OCI-LY7 (cell line): ENCODE measurements at regions not wholly inside any gene's neighbourhood (a gene's known extent, or its start where the extent isn't known, plus 50 kb on each side); places are given as distances from the start of the nearest gene placed in this dataset.

Source experiments
- BruUV-seq: library from RNA; stranded (reverse); fragments of 400-500 nt; replicated peaks from 2 replicates; lab custom pipeline; 2021; lab: Mats Ljungman, UMichigan
- CTCF ChIA-PET: fragments of 300-600 bp; sonication (Branson Sonifier 250); formaldehyde crosslinking; loops from one replicate; lab custom pipeline; 2022; ENCODE audit warnings: antibody characterized with exemption; ENCODE audit not compliant: unreplicated experiment; lab: Charles Lee
- POLR2A ChIA-PET: fragments of 300-600 bp; sonication (Branson Sonifier 250); formaldehyde crosslinking; loops from one replicate; lab custom pipeline; 2022; ENCODE audit warnings: antibody characterized with exemption; lab: Charles Lee
- DNase-seq: peaks from one replicate; pipeline ENCODE4 v3.0.0-alpha.2; 2015; ENCODE audit warnings: low spot score
- H2AFZ ChIP-seq: fragments of 200-600 bp; sonication (generic), shearing (Covaris generic); 2 replicates; pipeline ENCODE4 v1.6.1; 2014; ENCODE audit warnings: mild to moderate bottlenecking, antibody characterized with exemption, low read length, moderate library complexity
- H3K27ac ChIP-seq: fragments of 200-600 bp; sonication (generic); 2 replicates; pipeline ENCODE4 v1.5.1; 2014; ENCODE audit warnings: mixed run types, low read depth, mild to moderate bottlenecking, moderate library complexity, low read length, inconsistent platforms; ENCODE audit not compliant: poor library complexity, severe bottlenecking
- H3K36me3 ChIP-seq: fragments of 200-600 bp; sonication (generic); 2 replicates; pipeline ENCODE4 v1.6.1; 2014; ENCODE audit warnings: mild to moderate bottlenecking, antibody characterized with exemption, low read length, moderate library complexity, mixed read lengths; ENCODE audit not compliant: insufficient read depth
- H3K4me1 ChIP-seq: fragments of 200-600 bp; sonication (generic); 2 replicates; pipeline ENCODE4 v1.5.1; 2014; ENCODE audit warnings: mild to moderate bottlenecking, low read length; ENCODE audit not compliant: insufficient read depth, poor library complexity, severe bottlenecking
- H3K4me2 ChIP-seq: fragments of 200-600 bp; sonication (generic); 2 replicates; pipeline ENCODE4 v1.6.1; 2014; ENCODE audit warnings: mild to moderate bottlenecking, low read length
- H3K4me3 ChIP-seq: fragments of 200-600 bp; sonication (generic); 2 replicates; pipeline ENCODE4 v1.5.1; 2014; ENCODE audit warnings: mild to moderate bottlenecking, low read depth, low read length; ENCODE audit not compliant: poor library complexity, severe bottlenecking
- H3K79me2 ChIP-seq: fragments of 200-600 bp; sonication (generic); 2 replicates; pipeline ENCODE4 v1.6.1; 2016; ENCODE audit warnings: low read depth, mild to moderate bottlenecking, low read length, moderate library complexity, mixed read lengths; ENCODE audit not compliant: insufficient read depth
- H3K9me2 ChIP-seq: fragments of 200-600 bp; sonication (generic); 2 replicates; pipeline ENCODE4 v1.6.1; 2016; ENCODE audit warnings: mild to moderate bottlenecking, low read length, mixed read lengths; ENCODE audit not compliant: insufficient read depth
- H3K9me3 ChIP-seq: fragments of 200-600 bp; sonication (generic); 2 replicates; pipeline ENCODE4 v1.6.1; 2014; ENCODE audit warnings: mild to moderate bottlenecking, mixed run types, low read length, mixed read lengths
- H4K20me1 ChIP-seq: fragments of 200-600 bp; sonication (generic); 2 replicates; pipeline ENCODE4 v1.6.1; 2014; ENCODE audit warnings: mild to moderate bottlenecking, antibody characterized with exemption, low read length, moderate library complexity, mixed read lengths; ENCODE audit not compliant: insufficient read depth
- EZH2phosphoT487 ChIP-seq: fragments of 200-600 bp; sonication (generic); IDR thresholded peaks from 2 replicates; pipeline ENCODE4 v1.6.1; 2018; ENCODE audit warnings: low read depth, borderline replicate concordance, mild to moderate bottlenecking, mixed run types, antibody characterized with exemption, low read length, moderate library complexity, mixed read lengths
- intact Hi-C: fragments of 100-400 bp; cut with micrococcal nuclease; formaldehyde crosslinking; loops from one replicate; pipeline ENCODE4 v1.10.0; 2022; ENCODE audit not compliant: unreplicated experiment
- TF ChIP-seq, protein P1 (sequence below): fragments of 200-600 bp; sonication (generic); conservative IDR thresholded peaks from 2 replicates; pipeline ENCODE4 v1.5.1; 2014; ENCODE audit warnings: mild to moderate bottlenecking, antibody characterized with exemption, low read length, moderate library complexity, mixed read lengths

DNA sequence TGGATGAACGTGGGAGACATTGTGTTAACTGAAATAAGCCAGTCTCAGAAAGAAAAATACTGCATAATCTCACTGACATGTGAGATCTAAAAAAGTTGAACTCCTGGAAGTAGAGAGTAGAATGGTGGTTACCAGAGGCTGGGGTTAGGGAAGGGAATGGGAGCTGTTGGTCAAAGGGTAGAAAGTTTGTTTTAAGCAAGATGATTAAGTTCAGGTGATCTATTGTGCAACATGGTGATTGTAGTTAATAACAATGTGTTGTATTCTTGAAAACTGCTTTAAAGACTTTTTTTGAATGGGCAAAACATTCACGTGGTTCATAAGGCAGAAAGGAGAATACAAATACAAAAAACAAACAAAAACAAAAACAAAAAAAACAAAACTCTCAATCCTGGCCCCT lies 460.4 kb upstream of the TBX3 start:
- Histone ChIP-seq H3K36me3 (no peaks in the 10 kb centered on the region), H4K20me1 (no peaks in the 10 kb centered on the region), H3K9me3 (no peaks in the 10 kb centered on the region), H3K9me2 (no peaks in the 10 kb centered on the region), H3K27ac (no peak overlapping the region), H3K4me3 (no peak overlapping the region), H2AFZ (no peak overlapping the region), H3K79me2 (no peaks in the 10 kb centered on the region), H3K4me1 (no peaks in the 10 kb centered on the region), H3K4me2 (no peak overlapping the region)
- POLR2A ChIA-PET: no interaction called here
- BruUV-seq: no TSS peak
- intact Hi-C loops: no loop called here
- DNase-seq: no peak
- TF ChIP-seq EZH2phosphoT487: no peak
- TF ChIP-seq, protein P1, sequence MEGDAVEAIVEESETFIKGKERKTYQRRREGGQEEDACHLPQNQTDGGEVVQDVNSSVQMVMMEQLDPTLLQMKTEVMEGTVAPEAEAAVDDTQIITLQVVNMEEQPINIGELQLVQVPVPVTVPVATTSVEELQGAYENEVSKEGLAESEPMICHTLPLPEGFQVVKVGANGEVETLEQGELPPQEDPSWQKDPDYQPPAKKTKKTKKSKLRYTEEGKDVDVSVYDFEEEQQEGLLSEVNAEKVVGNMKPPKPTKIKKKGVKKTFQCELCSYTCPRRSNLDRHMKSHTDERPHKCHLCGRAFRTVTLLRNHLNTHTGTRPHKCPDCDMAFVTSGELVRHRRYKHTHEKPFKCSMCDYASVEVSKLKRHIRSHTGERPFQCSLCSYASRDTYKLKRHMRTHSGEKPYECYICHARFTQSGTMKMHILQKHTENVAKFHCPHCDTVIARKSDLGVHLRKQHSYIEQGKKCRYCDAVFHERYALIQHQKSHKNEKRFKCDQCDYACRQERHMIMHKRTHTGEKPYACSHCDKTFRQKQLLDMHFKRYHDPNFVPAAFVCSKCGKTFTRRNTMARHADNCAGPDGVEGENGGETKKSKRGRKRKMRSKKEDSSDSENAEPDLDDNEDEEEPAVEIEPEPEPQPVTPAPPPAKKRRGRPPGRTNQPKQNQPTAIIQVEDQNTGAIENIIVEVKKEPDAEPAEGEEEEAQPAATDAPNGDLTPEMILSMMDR: no peak
- CTCF ChIA-PET: no interaction called here

DNA sequence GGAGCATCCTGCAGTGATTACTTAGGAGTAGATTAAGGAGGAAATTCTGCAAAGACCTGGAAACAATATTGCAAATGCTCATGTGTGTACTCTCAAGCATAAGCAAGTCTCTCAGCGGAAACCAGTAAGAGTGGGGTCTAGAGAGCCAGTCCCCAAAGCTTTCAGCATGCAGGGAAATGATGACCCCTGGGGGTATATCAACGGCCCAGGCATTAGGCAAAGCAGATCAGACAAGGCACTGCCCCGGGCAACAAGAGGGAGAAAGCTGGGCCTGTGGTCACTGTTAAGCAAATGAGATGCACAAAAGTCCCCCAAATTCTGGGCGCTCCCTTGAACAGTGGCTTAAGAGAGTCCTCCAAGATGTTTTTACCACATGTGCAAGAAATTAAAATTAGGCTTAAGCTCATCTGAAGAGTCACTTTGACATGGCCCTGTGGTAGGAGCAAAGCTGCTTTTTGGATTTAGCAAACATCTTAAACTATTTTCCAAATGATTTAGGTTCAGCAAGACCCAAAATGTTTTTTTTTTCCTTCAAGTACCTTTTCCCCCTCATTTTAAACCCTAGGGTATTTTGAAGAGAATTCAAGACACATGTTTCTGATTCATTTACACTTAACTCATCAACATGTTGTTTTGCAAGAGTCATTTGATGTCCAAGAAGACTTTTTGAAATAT lies 457.1 kb upstream of the TBX3 start:
- H3K4me2 ChIP-seq: no peak overlapping the region
- no TSS peak for BruUV-seq
- intact Hi-C loops: no loop called here
- peaks cover 6% of the 10 kb centered on the region; the same call in 1 of the 2 replicates for H3K9me3 ChIP-seq
- no peaks in the 10 kb centered on the region for H3K79me2 ChIP-seq
- no peaks in the 10 kb centered on the region for H3K36me3 ChIP-seq
- H3K4me1 ChIP-seq: no peaks in the 10 kb centered on the region
- CTCF ChIA-PET: no interaction called here
- no peak for TF ChIP-seq EZH2phosphoT487
- TF ChIP-seq, protein P1: no peak
- H2AFZ ChIP-seq: no peak overlapping the region
- H3K4me3 ChIP-seq: no peak overlapping the region
- DNase-seq: no peak
- POLR2A ChIA-PET: no interaction called here
- no peaks in the 10 kb centered on the region for H4K20me1 ChIP-seq
- H3K27ac ChIP-seq: no peak overlapping the region
- H3K9me2 ChIP-seq: no peaks in the 10 kb centered on the region

DNA sequence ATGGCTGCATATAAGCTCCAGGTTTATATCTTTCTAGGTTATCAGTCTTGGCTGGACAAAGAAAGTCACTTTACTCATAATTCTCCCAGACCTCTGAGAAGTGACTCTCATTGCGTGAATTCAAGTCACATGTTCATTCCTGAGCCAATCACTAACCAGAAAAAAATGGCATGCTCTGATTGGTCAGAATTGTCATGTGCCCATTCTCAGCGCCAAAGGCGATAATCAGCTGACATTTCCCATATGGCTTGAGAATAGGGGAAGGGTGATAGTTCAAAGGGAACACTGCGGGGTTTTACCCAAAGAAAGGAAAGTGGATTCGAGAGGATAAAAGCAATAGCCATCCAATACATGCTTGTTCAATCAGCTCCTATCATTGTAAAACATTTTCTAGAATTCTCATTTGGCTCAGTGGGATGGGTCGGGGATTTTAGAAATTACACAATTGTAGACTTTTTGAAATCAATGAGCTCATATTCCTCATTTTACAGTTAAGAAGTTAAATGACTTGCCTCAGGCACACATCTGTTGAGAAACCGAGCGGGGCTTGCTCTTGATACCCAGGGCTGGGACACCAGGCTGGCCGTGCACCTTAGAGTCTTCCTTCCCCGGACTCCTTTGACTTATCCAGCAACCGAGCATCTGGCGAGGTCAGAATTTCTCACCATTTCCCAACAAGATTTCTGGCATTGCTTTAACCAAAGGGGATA lies 454.0 kb upstream of the TBX3 start:
- H3K79me2 ChIP-seq: no peaks in the 10 kb centered on the region
- intact Hi-C loops: no loop called here
- no peaks in the 10 kb centered on the region for H3K9me2 ChIP-seq
- no peak for DNase-seq
- H3K36me3 ChIP-seq: no peaks in the 10 kb centered on the region
- no peaks in the 10 kb centered on the region for H3K4me1 ChIP-seq
- no peak overlapping the region for H2AFZ ChIP-seq
- H3K9me3 ChIP-seq: peaks cover 6% of the 10 kb centered on the region; the same call in 1 of the 2 replicates
- ChIA-PET CTCF (no interaction called here), POLR2A (interaction anchor here (0.5 to 0.7 kb wide), 2 partner anchors 52 to 75 kb away, joined by 3 to 5 read pairs; no protein-coding TSS in a partner anchor)
- H3K27ac ChIP-seq: no peak overlapping the region
- no TSS peak for BruUV-seq
- H3K4me3 ChIP-seq: no peak overlapping the region
- TF ChIP-seq, protein P1: no peak
- no peak for TF ChIP-seq EZH2phosphoT487
- H3K4me2 ChIP-seq: no peak overlapping the region
- H4K20me1 ChIP-seq: no peaks in the 10 kb centered on the region
